HL-60 (cell line): ENCODE measurements at regions not wholly inside any gene's neighbourhood (a gene's known extent, or its start where the extent isn't known, plus 50 kb on each side); places are given as distances from the start of the nearest gene placed in this dataset.
"Not testable (repeated sequence)": the region's sequence is repeated elsewhere in the genome, so short reads cannot be mapped to it uniquely, and the experiment has no call there.

Source experiments
- DNase-seq, 2 experiments: peaks; one replicate each; pipeline ENCODE4 v3.0.0-alpha.2; 2010 to 2020; ENCODE audit warnings: low read depth in 1 of 2, low spot score in 1 of 2
- H3K27ac ChIP-seq: fragments of 250-450 bp; sonication (Bioruptor Pico); replicated peaks from 2 replicates; pipeline ENCODE4 v1.5.1; 2020; ENCODE audit warnings: mild to moderate bottlenecking, moderate library complexity
- H3K27me3 ChIP-seq: fragments of 250-450 bp; sonication (Bioruptor Pico); 2 replicates; pipeline ENCODE4 v1.5.1; 2021; ENCODE audit warnings: mild to moderate bottlenecking, moderate library complexity; ENCODE audit not compliant: insufficient read depth, poor library complexity, severe bottlenecking
- H3K4me3 ChIP-seq: replicated peaks from 2 replicates; pipeline ENCODE4 v1.5.1; 2011; ENCODE audit warnings: mild to moderate bottlenecking, control low read depth, low read length; ENCODE audit not compliant: insufficient read depth
- CTCF ChIP-seq: IDR thresholded peaks from one replicate; pipeline ENCODE4 v1.5.1; 2011; ENCODE audit warnings: low read length, control low read depth, inconsistent platforms; ENCODE audit not compliant: insufficient read depth
- GABPA ChIP-seq: IDR thresholded peaks from 2 replicates; pipeline ENCODE4 v1.6.1; 2012; ENCODE audit warnings: low read depth
- POLR2AphosphoS5 ChIP-seq: IDR thresholded peaks from 2 replicates; pipeline ENCODE4 v1.6.1; 2012; ENCODE audit warnings: low read depth
- REST ChIP-seq: IDR thresholded peaks from 2 replicates; pipeline ENCODE4 v1.6.1; 2012; ENCODE audit warnings: low read depth; ENCODE audit not compliant: insufficient replicate concordance
- SPI1 ChIP-seq: IDR thresholded peaks from 2 replicates; pipeline ENCODE4 v1.6.1; 2012; ENCODE audit warnings: low read depth, mild to moderate bottlenecking, borderline replicate concordance

GRCh38 chr4:159420162-159421057, 317.5 kb downstream of the RAPGEF2 start:
- no peaks in the 10 kb centered on the region for H3K27me3 ChIP-seq
- no peak for TF ChIP-seq SPI1
- TF ChIP-seq POLR2AphosphoS5: no peak
- no peak for TF ChIP-seq CTCF
- TF ChIP-seq GABPA: no peak
- peak in 1 of 2 experiments; percentile 14 for DNase-seq
- no peak overlapping the region for H3K27ac ChIP-seq
- H3K4me3 ChIP-seq: no peak overlapping the region

- H3K27ac ChIP-seq, DNase-seq, H3K27me3 ChIP-seq, H3K4me3 ChIP-seq: not testable (repeated sequence)
Measured at GRCh38 chr4:159421058-159421419, 318.2 kb downstream of the RAPGEF2 start.

- H3K4me3 ChIP-seq: no peak overlapping the region
- H3K27me3 ChIP-seq: no peaks in the 10 kb centered on the region
- DNase-seq: no peak
- no peak overlapping the region for H3K27ac ChIP-seq
- TF ChIP-seq CTCF: no peak
- no peak for TF ChIP-seq REST
- TF ChIP-seq SPI1: no peak
- no peak for TF ChIP-seq POLR2AphosphoS5
- TF ChIP-seq GABPA: no peak
Measured at GRCh38 chr4:159422019-159422418, 319.1 kb downstream of the RAPGEF2 start.

GRCh38 chr4:159422626-159423025, 319.7 kb downstream of the RAPGEF2 start:
- no peak overlapping the region for H3K27ac ChIP-seq
- H3K4me3 ChIP-seq: no peak overlapping the region
- H3K27me3 ChIP-seq: no peaks in the 10 kb centered on the region
- no peak for DNase-seq
- TF ChIP-seq REST: no peak
- no peak for TF ChIP-seq POLR2AphosphoS5
- no peak for TF ChIP-seq CTCF
- TF ChIP-seq GABPA: no peak
- no peak for TF ChIP-seq SPI1
